ENCODE measurements at regions not wholly inside any gene's neighbourhood (a gene's known extent, or its start where the extent isn't known, plus 50 kb on each side); places are given as distances from the start of the nearest gene placed in this dataset.

- no peak for TF ChIP-seq CTCF (IDR thresholded peaks at IDR 0.05; ENCODE audit: low read depth, low read length)
- CTCF ChIA-PET, result no interaction called here
- Histone ChIP-seq H3K9me3 (ENCODE audit: control insufficient read depth, insufficient read depth, low read length) (no peaks in the 10 kb centered on the region), H3K27me3 (ENCODE audit: control insufficient read depth, insufficient read depth, low read length) (no peaks in the 10 kb centered on the region), H3K4me3 (ENCODE audit: low read depth, low read length) (no peak overlapping the region), H3K27ac (ENCODE audit: low read depth, low read length) (no peak overlapping the region)
- POLR2A ChIA-PET, result no interaction called here
- no peak for DNase-seq (ENCODE audit: low read depth, low spot score)
These were observed 53.8 kb upstream of the RGS1 start for GRCh38 chr1:192521734-192522133.

GRCh38 chr1:192522673-192523072 lies 52.9 kb upstream of the RGS1 start:
- Histone ChIP-seq H3K27ac (ENCODE audit: low read depth, low read length) (no peak overlapping the region), H3K9me3 (ENCODE audit: control insufficient read depth, insufficient read depth, low read length) (no peaks in the 10 kb centered on the region), H3K27me3 (ENCODE audit: control insufficient read depth, insufficient read depth, low read length) (no peaks in the 10 kb centered on the region), H3K4me3 (ENCODE audit: low read depth, low read length) (no peak overlapping the region)
- ChIA-PET CTCF (no interaction called here), POLR2A (no interaction called here)
- DNase-seq (ENCODE audit: low read depth, low spot score), result no peak
- no peak for TF ChIP-seq CTCF (IDR thresholded peaks at IDR 0.05; ENCODE audit: low read depth, low read length)

- H3K4me3 ChIP-seq (ENCODE audit: low read depth, low read length), result no peak overlapping the region
- ChIA-PET POLR2A (no interaction called here), CTCF (no interaction called here)
- no peak for DNase-seq (ENCODE audit: low read depth, low spot score)
- no peaks in the 10 kb centered on the region for H3K27me3 ChIP-seq (ENCODE audit: control insufficient read depth, insufficient read depth, low read length)
- no peak for TF ChIP-seq CTCF (IDR thresholded peaks at IDR 0.05; ENCODE audit: low read depth, low read length)
- H3K27ac ChIP-seq (ENCODE audit: low read depth, low read length), result no peak overlapping the region
- no peaks in the 10 kb centered on the region for H3K9me3 ChIP-seq (ENCODE audit: control insufficient read depth, insufficient read depth, low read length)
These were observed 51.4 kb upstream of the RGS1 start for GRCh38 chr1:192524223-192524622.

Data from AG04450 (cell line).